ENCODE measurements at regions not wholly inside any gene's neighbourhood (a gene's known extent, or its start where the extent isn't known, plus 50 kb on each side); places are given as distances from the start of the nearest gene placed in this dataset.
A peak's percentile ranks its signal among the peaks of the same experiment; 100 is the strongest.

- Mint-ChIP-seq H3K4me3 (ENCODE audit: unreplicated experiment) (no peak overlapping the region), H3K27ac (ENCODE audit: unreplicated experiment) (no peak overlapping the region), H3K9me3 (ENCODE audit: unreplicated experiment) (peaks cover 12% of the 10 kb centered on the region), H3K27me3 (ENCODE audit: low read depth, unreplicated experiment) (no peaks in the 10 kb centered on the region), H3K36me3 (ENCODE audit: low read depth, unreplicated experiment) (peaks cover 4% of the 10 kb centered on the region), H3K4me1 (ENCODE audit: low read depth, unreplicated experiment) (peaks cover 32% of the 10 kb centered on the region)
- Histone ChIP-seq H3K4me2 (ENCODE audit: low read length) (no peak overlapping the region), H3K9ac (ENCODE audit: low read length) (no peak overlapping the region), H3K36me3 (ENCODE audit: insufficient read depth, low read length) (no peaks in the 10 kb centered on the region), H3K79me2 (ENCODE audit: insufficient read depth, low read length) (no peaks in the 10 kb centered on the region), H3K27ac (ENCODE audit: low read depth, low read length) (no peak overlapping the region), H3K27me3 (ENCODE audit: insufficient read depth, low read length) (no peaks in the 10 kb centered on the region), H4K20me1 (ENCODE audit: insufficient read depth, low read length) (no peaks in the 10 kb centered on the region), H2AFZ (ENCODE audit: low read depth, low read length) (no peak overlapping the region), H3K4me1 (ENCODE audit: insufficient read depth, low read length) (peaks cover 6% of the 10 kb centered on the region), H3K9me3 (ENCODE audit: insufficient read depth, low read depth, low read length) (no peaks in the 10 kb centered on the region), H3K4me3 (ENCODE audit: insufficient read depth, low read depth, low read length) (no peak overlapping the region)
- FAIRE-seq (no peak), DNase-seq (ENCODE audit: low read depth) (no peak)
- TF ChIP-seq EZH2 (IDR thresholded peaks at IDR 0.05; ENCODE audit: insufficient read depth, low read length) (no peak), CTCF (IDR thresholded peaks at IDR 0.05; ENCODE audit: insufficient read depth, low read depth, low read length) (no peak)
These were observed 341.2 kb upstream of the NAV3 start for GRCh38 chr12:77489331-77489970.

DNA sequence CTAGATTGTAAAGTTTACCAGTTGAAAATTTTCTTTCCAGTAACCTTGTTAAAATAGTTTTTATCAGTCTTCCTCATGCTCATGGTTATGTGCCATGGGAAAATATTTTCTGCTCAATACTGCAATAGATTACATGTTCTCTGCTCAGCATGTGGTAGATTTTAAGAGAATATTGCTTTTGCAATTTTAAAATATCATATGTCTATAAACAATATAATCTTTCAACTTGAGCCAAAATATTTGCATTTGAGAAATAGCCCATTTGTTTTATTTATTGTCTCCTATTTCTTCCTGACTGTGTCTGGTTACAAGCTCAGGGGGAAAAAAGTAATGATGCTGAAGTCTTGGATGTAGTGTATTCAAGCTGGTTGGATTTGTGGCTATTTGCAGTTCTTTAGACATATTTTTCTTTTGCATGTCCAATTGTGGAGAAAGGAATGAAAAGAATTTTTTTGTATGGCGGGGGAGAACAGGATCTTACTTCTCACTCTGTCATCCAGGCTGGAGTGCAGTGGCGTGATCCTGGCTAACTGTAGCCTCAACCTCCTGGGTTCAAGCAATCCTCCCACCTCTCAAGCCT is 342.6 kb upstream of the NAV3 start:
- peak overlapping the region; percentile 75 for H3K27ac Mint-ChIP-seq (ENCODE audit: unreplicated experiment)
- Histone ChIP-seq H3K36me3 (ENCODE audit: insufficient read depth, low read length) (no peaks in the 10 kb centered on the region), H3K4me2 (ENCODE audit: low read length) (peak overlapping the region; percentile 28), H3K27me3 (ENCODE audit: insufficient read depth, low read length) (no peaks in the 10 kb centered on the region), H3K27ac (ENCODE audit: low read depth, low read length) (no peak overlapping the region), H3K9me3 (ENCODE audit: insufficient read depth, low read depth, low read length) (no peaks in the 10 kb centered on the region), H3K79me2 (ENCODE audit: insufficient read depth, low read length) (no peaks in the 10 kb centered on the region), H2AFZ (ENCODE audit: low read depth, low read length) (no peak overlapping the region), H4K20me1 (ENCODE audit: insufficient read depth, low read length) (no peaks in the 10 kb centered on the region), H3K4me1 (ENCODE audit: insufficient read depth, low read length) (peaks cover 6% of the 10 kb centered on the region), H3K4me3 (ENCODE audit: insufficient read depth, low read depth, low read length) (no peak overlapping the region), H3K9ac (ENCODE audit: low read length) (no peak overlapping the region)
- peaks cover 4% of the 10 kb centered on the region for H3K36me3 Mint-ChIP-seq (ENCODE audit: low read depth, unreplicated experiment)
- peak; percentile 62 for FAIRE-seq
- peak; percentile 76 for DNase-seq (ENCODE audit: low read depth)
- H3K4me3 Mint-ChIP-seq (ENCODE audit: unreplicated experiment): no peak overlapping the region
- H3K27me3 Mint-ChIP-seq (ENCODE audit: low read depth, unreplicated experiment): no peaks in the 10 kb centered on the region
- TF ChIP-seq EZH2 (IDR thresholded peaks at IDR 0.05; ENCODE audit: insufficient read depth, low read length) (no peak), CTCF (IDR thresholded peaks at IDR 0.05; ENCODE audit: insufficient read depth, low read depth, low read length) (no peak)
- H3K4me1 Mint-ChIP-seq (ENCODE audit: low read depth, unreplicated experiment): peaks cover 27% of the 10 kb centered on the region
- peaks cover 12% of the 10 kb centered on the region for H3K9me3 Mint-ChIP-seq (ENCODE audit: unreplicated experiment)

DNA sequence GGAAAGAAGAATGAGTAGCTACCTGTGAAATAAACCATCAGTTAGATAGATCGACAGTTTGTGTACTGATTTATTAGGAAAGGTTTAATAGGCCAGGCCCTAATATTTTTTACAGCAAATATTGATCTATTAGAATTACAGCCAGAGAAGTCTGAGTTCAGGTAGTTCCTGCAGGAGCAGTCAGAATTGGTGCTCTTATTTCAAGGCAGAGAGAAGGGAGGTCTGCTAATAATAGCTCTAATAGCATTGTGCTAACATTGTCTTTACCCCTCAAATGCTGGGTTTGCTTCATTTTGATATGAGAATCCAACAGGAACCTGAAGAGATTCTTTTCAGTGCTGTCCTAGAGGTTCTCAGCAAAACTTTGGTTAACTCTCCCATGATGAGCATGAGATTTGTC is 343.8 kb upstream of the NAV3 start:
- H3K27me3 ChIP-seq (ENCODE audit: insufficient read depth, low read length): no peaks in the 10 kb centered on the region
- no peak overlapping the region for H3K27ac ChIP-seq (ENCODE audit: low read depth, low read length)
- H3K27ac Mint-ChIP-seq (ENCODE audit: unreplicated experiment): no peak overlapping the region
- H3K4me2 ChIP-seq (ENCODE audit: low read length): no peak overlapping the region
- H3K9me3 ChIP-seq (ENCODE audit: insufficient read depth, low read depth, low read length): no peaks in the 10 kb centered on the region
- H3K4me1 Mint-ChIP-seq (ENCODE audit: low read depth, unreplicated experiment): peaks cover 27% of the 10 kb centered on the region
- DNase-seq (ENCODE audit: low read depth): no peak
- no peak for TF ChIP-seq EZH2 (IDR thresholded peaks at IDR 0.05; ENCODE audit: insufficient read depth, low read length)
- TF ChIP-seq CTCF (IDR thresholded peaks at IDR 0.05; ENCODE audit: insufficient read depth, low read depth, low read length): no peak
- H3K79me2 ChIP-seq (ENCODE audit: insufficient read depth, low read length): no peaks in the 10 kb centered on the region
- no peak overlapping the region for H3K4me3 ChIP-seq (ENCODE audit: insufficient read depth, low read depth, low read length)
- H3K36me3 ChIP-seq (ENCODE audit: insufficient read depth, low read length): no peaks in the 10 kb centered on the region
- no peak overlapping the region for H3K9ac ChIP-seq (ENCODE audit: low read length)
- H3K36me3 Mint-ChIP-seq (ENCODE audit: low read depth, unreplicated experiment): peaks cover 4% of the 10 kb centered on the region
- no peak for FAIRE-seq
- H4K20me1 ChIP-seq (ENCODE audit: insufficient read depth, low read length): no peaks in the 10 kb centered on the region
- H3K4me1 ChIP-seq (ENCODE audit: insufficient read depth, low read length): peaks cover 6% of the 10 kb centered on the region
- peaks cover 10% of the 10 kb centered on the region for H3K9me3 Mint-ChIP-seq (ENCODE audit: unreplicated experiment)
- H3K27me3 Mint-ChIP-seq (ENCODE audit: low read depth, unreplicated experiment): no peaks in the 10 kb centered on the region
- H3K4me3 Mint-ChIP-seq (ENCODE audit: unreplicated experiment): no peak overlapping the region
- no peak overlapping the region for H2AFZ ChIP-seq (ENCODE audit: low read depth, low read length)

All from astrocyte (in vitro differentiated cells and primary cell).